Hematopoietic multipotent progenitor cell treated with erythropoietin and hydrocortisone succinate and interleukin-3 and kit ligand, for 6 days (in vitro differentiated cells): ENCODE measurements at regions not wholly inside any gene's neighbourhood (a gene's known extent, or its start where the extent isn't known, plus 50 kb on each side); places are given as distances from the start of the nearest gene placed in this dataset.
"Not testable (repeated sequence)": the region's sequence is repeated elsewhere in the genome, so short reads cannot be mapped to it uniquely, and the experiment has no call there.

Experiments
- DNase-seq: peaks from one replicate; pipeline ENCODE4 v3.0.0-alpha.2; 2015

DNA sequence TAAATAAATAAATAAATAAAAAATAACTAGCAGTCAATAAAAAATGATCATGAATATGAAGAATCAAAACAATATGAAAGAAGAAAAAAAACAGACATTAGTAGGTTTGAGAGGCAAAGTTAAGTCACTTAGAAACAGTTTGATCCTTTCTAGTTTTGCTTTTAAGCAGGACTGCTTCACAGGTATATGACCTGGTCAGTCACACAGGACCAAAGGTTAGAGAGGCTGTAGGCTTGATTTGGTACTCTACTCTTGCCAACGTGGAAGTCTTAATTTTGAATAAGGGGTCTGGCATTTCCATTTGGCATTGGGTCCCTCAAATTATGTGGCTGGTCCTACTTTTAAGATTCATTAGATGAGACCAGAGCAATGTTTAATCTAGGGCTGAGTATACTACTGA, 441.7 kb upstream of the NECTIN3 start:
- no peak for DNase-seq

DNA sequence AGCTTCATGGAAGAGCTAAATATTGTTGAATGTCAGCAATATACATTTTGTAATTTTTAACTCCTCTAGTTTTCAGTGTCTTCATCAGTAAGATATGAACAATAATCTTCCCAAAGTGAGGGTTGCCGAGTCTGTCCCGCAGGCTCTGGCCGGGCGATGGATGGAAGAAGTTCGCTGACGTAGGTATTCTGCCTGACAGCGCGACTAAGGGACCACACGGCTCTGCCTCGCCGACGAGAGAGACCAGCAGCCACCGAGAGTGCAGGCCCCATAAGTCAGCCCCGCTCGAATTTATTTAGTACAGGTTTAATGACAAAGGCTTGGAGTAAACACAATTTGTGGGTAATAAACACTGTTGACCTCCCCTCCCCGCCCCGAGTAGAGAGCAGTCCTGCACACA, 427.4 kb upstream of the NECTIN3 start:
- DNase-seq = no peak

DNA sequence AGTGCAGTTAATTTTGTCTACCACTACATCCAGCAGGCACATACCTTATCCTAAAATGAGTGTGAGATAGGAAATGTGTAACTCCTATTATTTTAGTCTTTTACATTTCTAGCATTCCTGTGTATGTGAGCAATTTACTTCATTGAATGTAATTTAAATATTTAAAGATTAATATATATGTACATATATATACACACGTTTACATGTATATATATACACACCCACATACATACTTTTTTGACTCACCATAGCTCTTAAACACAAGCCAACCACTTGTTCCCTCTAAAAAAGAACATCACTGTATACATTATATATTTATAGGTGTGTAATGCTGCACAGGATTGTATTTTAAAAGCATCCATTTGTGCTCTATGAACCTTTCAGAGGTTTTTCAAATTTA, 425.6 kb upstream of the NECTIN3 start:
- no peak for DNase-seq

DNA sequence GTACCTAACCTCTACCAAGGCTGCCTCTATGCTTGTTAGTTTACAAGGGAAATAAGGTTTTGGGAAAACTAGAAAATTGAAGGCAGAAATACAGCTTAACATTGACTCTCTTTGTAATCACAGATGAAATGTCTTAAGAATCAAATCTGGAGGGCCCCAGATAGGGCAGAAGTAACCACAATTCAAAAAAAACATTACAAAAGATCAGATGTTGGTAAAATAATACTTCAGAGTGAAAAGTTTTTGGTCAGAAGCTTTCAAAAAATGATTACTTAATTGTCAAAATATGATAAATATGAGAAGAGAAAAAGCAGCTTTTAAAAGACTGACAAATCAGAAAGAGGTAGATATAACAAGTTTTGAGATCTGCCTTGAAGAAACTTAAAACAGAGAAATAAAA, 425.1 kb upstream of the NECTIN3 start:
- no peak for DNase-seq

DNA sequence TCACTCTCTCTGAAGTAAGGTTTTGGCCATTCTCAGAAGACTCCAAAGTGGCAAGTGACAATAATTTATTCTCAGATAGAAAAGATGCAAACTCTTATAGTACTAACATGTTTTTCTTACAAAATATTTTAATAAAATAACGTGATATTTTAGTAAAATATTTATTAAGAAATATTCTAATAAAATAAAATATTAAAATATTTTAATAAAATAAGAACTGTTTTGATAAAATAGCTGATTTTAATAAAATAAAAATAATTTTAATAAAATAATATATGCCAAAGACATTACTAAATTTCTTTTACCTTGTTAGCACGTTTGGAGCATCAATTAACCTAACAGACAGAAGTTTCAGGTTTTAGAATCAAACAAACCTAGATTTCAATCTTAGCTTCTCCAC, 424.0 kb upstream of the NECTIN3 start:
- no peak for DNase-seq

DNA sequence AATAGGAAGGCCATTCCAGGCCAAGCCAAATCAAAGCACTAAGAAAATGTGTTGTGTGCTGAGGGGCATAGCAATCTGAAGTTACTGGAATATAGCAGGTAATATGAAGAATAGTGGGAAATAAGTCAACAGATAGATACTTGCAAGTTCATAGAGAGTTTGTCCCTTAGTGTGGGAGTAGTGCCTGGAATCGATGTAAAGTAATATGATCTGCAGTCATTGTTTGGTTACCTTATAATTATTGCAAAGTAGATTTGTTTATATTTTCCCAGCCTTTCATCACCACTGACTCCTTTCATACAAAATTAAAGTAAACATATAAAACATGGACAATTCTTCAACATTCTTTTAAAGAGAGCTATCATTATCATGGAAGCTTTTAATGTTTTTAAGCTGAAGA, 420.9 kb upstream of the NECTIN3 start:
- DNase-seq = no peak

DNA sequence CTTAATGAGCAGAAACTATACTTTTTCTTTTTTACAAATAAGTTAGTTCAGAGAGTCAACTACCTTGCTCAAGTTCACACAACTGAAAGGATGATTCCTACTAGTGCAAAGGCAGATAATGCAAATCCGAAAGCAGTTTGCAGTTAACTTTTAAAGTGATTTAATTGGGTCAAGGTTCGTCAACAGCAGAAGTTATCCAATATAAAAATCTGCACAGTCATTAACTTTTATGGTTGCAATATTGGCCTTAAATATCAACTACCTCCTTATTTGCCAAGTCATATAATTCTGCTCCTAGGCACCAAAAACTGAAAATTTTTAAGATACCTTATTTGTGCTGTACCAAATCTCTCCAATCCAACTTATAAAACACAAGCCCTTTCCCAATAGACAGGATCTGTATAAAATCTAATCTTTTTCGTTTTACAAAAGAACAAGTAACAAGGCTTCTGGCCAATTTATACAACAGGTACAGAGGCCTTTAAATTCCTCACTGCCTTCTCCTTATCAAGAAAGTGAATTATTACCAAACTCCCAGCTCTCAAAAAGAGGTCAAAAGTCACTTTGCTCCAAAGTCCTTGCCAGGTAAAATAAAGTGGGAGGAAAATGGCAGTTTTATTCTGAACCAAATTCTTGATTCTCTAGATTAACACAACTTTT, 416.6 kb upstream of the NECTIN3 start:
- DNase-seq = no peak

DNA sequence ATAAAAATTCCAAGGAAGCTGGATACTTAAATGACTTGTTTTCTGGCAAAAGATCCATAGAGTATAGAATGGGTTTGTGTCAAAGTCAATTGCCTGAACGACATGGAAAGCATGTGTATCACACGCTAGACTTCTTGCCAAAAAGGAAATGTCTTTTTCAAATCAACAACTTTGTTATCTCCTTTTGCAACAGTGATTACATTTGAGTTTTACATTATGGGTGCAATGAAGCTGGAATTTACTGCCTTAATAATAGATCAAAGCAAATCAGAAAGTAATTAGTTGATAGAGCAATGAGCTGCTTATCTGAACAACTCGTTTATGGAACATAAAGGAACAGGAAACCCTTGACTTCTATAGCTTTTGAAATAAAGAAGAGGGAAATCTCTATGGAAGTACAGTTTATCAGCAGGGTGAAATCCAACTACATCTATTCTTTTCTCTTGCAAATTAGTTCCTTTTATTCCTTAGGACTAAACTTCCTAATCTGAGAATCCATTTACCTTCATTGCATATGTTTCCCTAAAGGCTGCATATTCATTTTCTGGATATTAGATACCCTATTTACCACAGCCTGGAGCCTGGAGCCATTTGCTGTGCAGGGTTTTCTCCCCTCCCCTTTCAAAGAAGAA, 415.1 kb upstream of the NECTIN3 start:
- no peak for DNase-seq

DNA sequence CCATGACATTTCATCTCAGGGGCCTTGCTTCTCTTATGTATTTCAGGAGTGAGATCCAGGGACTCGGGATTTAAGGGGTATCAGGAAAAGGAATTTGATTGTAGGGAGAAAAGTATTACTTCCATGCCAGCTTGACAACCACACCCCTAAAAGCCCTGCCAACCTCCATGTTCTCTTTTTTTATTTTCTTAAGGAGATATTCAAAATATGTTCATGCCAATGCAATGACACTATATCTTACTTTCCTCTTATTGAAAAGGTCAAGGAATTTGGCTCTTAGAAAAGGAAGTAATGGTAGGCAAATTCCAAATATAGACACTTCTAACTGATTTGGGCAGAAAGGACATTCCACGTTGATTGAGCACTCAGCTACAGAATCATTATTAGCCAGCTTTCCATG, 407.5 kb upstream of the NECTIN3 start:
- DNase-seq = no peak

DNA sequence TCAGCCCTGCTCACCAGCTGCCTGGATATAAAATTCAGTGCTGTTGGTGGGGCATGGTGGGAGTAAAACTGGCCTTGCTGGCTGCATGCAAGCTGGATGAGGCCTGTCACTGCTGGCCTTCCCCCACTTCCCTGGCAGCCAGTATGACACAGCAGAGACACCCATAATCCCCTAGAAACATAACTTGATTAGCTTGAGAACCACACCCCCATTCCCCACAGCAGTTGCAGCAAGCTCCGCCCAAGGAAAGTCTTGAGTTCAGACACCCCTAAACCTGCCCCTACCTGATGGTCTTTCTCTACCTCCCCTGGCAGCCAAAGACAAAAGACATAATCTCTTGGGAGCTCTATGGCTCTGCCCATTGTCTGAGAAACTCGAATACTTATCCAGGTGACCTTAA, 405.1 kb upstream of the NECTIN3 start:
- DNase-seq = no peak

DNA sequence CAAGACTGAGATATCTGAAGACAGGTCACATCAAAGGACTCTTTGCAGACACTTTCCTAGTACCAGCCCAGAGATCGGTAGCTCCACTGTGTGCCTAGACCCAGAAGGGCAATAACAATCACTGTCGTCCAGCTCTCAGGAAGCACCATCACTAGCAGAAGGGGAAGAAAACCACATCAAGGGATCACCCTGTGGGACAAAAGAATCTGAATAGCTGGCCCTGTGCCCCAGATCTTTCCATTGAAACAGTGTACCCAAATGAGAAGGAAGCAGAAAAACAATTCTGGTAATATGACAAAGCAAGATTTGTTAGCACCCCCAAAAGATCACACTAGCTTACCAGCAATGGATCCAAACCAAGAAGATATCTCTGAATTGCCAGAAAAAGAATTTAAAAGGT, 404.4 kb upstream of the NECTIN3 start:
- no peak for DNase-seq

DNA sequence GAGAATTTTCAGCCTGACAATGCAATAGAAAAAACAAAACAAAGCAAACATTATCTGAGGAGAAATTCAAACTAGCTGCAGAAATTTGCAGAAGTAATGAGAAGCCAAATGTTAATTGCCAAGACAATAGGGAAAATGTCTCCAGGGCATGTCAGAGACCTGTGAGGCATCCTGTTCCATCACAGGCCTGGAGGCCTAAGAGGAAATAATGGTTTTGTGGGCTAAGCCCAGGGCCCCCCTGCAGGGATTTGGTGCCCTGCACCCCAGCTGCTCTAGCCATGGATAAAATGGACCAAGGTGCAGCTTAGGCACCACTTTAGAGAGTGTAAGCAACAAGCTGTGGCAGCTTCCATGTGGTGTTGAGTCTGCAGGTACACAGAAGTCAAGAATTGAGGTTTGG, 401.2 kb upstream of the NECTIN3 start:
- no peak for DNase-seq

DNA sequence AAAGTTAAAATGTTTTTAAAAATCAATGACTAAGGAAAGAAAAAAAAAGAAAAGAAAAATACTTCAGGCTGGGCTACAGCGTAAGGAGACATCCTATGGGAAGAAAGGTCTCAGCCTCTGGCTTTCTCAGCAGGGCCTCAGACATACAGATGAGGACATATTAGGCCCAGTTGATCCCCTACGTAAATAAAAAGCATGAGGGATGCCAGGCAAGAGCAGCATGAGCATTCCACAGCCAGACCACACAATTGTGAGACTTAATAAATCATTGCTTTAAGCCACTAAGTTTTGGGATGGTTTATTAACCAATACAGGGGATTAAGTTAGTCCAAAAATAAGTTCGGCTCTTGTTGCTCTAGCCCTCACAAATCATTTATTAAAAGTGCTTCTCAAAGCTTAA, 394.1 kb upstream of the NECTIN3 start:
- no peak for DNase-seq

DNA sequence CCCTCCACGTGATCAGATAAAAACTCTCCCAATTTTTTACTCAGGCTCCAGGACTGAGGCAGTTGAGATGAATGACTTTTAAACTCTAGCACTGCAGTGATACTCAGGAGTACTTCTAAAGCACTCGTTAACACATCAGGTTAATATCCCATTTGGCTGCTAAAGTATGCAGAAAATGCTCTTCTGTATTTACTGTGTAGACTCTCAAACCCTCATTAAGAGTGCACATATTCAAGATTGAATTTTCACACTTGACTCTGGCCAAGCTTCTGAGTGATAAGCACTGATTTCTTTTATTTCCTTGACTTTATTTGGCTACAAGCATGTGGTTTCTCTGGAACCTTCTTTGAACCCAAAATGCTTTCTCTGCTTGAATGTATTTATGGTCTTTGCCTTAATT, 392.3 kb upstream of the NECTIN3 start:
- no peak for DNase-seq

DNA sequence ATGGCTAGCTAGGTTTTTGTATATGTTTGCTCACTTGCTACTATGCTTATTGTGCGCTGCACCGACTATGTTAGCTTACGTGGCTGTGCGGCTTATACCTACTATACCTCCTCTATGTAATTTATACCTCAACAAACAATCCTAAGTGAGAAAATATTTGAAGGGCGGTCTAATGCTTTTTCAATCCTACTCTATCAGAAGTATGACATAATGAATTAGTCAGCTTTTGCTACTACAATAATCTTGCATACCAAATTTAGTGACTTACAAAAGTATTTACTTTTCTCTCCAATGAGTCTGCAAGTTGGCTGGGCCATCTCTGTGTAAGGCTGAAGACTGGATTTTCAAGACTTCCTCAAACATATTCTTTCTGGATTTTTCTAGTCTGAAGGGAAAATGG, 391.2 kb upstream of the NECTIN3 start:
- DNase-seq = no peak

DNA sequence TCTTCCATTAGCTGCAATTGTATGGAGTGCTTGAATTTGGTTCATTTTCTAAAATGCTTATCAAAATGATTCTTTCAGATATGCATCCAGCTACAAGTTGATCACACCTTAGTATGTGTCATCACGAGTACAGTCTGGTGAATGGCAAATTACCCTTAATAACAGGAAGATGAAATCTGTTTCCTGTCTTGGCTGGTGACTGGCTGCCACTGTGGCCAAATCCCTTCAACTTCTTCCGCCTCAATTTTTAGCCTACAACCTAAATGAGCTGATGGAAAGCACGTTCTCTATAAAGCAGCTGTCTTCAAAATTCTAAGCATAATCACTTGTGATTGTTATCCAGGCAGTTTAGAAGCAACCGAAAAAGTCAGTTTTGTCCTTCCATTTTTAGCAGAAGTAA, 387.1 kb upstream of the NECTIN3 start:
- no peak for DNase-seq

DNA sequence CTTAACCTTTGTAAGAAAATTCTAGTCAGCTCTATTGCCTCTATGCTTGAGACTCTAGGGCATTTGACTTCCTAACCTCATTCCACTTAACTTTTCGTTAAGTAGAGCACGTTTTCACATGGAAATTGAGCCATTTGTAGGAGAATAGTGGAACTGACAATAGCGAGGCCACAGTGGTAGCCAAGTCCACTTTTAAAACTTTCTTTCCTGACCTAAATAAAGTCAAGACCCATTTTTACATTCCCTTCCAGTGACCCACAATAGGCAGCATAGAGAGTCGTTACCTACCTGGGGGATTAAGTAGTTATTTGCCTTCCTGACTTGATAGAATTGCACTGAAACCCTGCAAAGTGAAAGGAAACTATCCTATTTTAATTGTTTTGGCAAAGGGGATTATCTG, 386.0 kb upstream of the NECTIN3 start:
- no peak for DNase-seq

DNA sequence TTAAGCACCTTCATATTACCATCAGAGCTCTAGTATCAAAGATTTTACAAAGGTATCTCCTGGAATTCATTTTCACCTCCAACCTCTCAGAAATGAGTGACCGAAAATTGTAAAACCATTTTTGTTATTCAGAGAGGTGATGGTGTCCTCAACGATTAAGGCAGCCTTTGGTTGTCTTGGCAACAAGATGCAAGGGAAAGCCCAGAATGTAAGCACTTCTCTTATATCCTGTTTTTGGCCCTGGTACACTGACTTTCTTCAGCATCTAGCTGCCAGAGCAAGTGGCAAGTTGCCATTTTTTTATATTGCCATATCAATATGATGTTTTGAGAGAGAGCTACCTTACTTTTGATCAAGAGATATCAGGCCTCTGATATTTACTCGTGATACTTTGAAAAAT, 384.9 kb upstream of the NECTIN3 start:
- no peak for DNase-seq

DNA sequence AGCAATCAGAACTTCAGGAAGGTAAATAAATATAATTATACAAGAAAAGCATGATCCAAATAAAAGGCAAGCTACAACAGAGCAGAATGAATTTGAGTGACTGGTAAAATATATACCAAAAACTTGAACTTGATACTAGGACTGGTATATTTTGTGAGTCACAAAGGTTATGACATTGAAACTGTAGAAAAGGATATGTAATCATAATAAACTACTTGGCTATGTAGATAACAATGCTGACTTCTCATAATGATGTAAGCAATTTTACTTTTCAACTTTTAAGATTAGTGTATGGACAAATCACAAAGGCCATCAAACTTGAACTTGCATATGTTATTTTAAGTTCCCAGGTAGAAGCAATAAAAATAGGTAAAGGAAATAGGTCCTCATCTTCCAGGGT, 384.5 kb upstream of the NECTIN3 start:
- DNase-seq = no peak

DNA sequence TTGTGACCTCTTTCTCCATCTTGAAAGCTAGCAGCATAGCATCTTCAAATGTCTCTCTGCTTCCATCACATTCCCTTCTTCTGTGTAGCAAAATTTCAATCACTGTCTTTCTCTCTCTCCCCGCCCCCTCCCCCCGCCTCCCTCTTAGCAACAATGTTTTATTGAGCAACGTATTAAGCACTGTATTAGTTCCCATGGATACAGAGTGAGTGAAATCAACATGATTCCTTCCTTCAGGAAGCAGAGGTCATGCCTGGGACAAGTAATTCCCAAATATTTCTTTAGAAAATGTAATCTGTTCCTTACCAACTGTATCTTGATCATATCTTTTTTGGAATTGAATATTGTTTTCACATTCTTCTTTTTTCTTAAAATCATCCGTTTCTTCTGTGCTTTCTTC, 373.7 kb upstream of the NECTIN3 start:
- DNase-seq = no peak

DNA sequence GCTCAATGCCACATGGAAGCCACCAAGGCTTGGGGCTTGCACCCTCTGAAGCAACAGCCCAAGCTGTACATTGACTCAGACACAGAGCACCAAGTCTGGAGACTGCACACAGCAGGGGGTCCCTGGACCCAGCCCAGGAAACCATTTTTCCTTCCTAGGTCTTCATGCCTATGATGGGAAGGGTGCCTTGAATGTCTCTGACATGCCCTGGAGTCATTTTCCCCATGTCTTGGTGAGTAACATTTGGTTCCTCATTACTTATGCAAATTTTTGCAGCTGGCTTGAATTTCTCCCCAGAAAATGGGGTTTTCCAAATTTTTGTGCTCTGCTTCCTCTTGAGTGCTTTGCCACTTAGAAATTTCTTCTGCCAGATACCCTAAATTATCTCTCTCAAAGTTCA, 367.3 kb upstream of the NECTIN3 start:
- DNase-seq = not testable (repeated sequence)

DNA sequence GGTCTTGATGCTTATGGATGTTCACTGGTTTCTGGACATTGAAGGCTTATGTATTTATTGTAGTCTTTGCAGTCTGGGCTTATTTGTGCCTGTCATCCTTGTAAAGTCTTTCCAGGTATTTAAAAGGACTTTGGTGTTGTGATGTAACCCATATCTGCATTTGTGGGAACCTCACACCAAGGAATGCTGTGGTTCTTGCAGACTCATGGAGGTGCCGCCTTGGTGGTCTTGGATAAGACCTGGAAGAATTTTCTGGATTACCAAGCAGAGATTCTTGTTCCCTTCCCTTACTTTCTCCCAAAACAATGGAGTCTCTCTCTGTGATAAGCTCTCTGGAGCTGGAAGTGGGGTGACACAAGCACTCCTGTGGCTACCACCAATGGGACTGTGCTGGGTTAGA, 363.5 kb upstream of the NECTIN3 start:
- DNase-seq = no peak

DNA sequence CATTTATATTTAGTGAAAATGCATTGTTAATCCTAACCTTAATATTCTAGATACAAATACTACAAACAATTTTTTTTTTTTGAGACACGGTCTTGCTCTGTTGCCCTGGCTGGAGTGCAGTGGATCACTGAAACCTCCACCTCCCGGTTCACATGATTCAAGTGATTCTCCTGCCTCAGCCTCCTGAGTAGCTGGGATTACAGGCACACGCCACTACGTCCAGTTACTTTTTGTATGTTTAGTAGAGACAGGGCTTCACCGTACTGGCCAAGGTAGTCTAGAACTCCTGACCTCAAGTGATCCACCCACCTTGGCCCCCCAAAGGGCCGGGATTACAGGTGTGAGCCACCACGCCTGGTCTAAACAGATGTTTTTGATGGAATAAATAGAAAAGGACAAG, 361.5 kb upstream of the NECTIN3 start:
- DNase-seq = no peak

DNA sequence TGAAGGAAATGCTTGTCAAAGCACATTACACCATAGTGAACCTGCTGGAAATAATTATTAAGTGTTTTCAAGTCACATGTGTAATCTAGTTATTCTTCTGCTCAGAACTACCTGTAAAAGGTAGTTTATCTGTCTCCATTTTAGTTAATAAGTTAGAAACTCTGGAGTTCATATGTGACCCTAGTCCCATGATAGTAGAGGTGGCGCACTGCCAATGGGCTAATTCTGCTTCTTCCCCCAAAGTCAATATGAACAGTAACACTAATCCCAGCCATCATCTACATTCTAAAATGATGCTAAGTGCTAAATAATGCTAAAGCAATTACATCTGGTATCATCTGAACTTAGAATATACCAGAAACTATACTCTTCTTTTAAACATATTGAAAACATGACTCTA, 361.0 kb upstream of the NECTIN3 start:
- DNase-seq = no peak

DNA sequence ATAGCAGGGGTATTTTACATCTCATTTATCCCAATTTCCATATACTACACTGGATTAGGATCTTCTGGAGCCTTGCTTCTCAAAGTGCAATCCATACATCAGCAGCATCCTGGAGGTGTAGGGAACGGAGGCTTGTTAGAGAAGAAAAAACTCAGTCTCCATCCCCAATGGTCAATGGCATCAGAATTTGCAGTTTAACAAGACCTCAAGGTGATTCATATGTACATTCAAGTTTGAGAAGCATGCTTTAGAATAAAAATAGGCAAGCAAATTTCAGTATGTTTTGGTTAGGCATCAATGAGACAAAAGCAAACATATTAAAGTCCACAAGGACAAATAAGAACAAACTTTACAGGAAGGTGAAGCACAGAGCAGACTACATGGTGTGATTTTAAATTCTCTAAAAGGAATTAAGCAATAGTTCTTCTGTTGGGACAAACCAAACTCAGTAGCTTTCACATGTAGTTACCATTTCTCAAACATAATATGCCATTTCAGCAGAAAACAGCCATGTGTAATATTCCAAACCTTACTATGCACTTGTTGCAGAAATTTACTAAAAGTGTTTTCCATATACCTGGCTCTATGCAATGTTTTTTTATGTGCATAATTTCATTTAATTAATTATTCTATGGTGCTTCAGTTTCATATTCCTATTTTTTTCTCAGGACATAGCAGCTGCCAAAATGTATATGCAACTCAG, 360.3 kb upstream of the NECTIN3 start:
- DNase-seq = no peak
